Renal cortex interstitium (tissue), 11 donors: ENCODE measurements at regions not wholly inside any gene's neighbourhood (a gene's known extent, or its start where the extent isn't known, plus 50 kb on each side); places are given as distances from the start of the nearest gene placed in this dataset.
"Not testable (repeated sequence)": the region's sequence is repeated elsewhere in the genome, so short reads cannot be mapped to it uniquely, and the experiment has no call there.

Experiments
- DNase-seq, 11 donors: peaks; one replicate each; pipeline ENCODE4 v3.0.0-alpha.2; 2013; ENCODE audit warnings: low read depth in 9 of 11, low spot score in 4 of 11; ENCODE audit errors: extremely low read depth in 1 of 11

DNA sequence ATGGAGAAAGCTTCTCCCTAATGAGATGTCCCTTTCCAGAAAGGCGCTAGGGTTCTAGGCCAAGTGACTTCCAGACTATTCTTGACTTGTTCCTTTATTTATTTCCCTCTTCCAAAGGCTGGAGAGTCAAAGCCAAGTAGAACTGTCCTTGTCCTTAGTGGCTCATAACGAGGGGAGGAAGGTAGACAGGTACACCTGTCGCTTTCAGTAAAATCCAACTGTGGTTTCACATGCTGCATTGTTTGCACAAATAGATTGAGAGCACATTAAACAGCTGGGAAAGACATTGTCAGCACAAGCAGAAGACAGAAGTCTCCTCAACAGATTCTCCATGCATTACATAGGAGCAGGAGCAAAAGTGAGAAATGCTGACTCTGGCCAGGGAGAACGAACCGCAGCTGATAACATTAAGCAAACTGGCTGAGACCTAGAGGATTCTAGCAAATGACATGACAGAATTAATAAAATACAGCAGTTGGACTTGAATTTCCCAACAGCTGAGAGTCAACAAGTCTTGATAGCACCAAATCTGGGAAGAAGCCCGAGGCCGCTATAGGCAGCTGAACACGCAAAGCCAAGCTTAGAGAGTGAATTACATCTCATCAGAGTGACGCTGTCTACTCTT is 227.7 kb downstream of the TLE3 start:
- no peak for DNase-seq

DNA sequence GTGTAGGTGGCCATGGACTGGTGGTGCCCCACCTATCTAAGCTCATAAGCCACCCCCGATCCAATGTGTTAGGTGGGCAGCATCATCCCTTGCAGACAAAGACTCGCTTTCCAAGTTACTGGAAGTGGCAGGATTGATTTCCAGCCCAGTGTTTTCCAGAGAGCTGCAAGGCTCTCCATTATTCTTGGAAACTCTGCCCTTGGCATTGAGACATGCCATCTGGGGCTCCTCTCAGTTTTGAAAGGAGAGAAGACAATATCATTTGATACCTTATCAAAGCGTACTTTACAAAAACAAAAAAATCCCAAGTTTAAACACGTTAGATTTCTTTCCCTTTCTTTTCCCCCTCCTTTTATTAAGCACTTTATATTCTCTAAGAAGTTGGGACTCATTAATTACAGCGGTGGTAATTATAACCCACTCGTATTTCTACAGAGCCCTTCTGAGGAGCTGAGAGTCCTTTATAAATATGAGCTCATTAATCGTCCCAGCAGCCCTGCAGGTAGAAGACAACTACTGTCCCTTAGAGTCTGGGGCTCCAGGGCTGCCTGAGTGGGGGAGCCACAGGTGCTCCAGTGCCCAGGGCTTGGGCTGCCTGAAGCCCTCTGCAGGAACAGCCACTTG is 226.1 kb downstream of the TLE3 start:
- no peak for DNase-seq

DNA sequence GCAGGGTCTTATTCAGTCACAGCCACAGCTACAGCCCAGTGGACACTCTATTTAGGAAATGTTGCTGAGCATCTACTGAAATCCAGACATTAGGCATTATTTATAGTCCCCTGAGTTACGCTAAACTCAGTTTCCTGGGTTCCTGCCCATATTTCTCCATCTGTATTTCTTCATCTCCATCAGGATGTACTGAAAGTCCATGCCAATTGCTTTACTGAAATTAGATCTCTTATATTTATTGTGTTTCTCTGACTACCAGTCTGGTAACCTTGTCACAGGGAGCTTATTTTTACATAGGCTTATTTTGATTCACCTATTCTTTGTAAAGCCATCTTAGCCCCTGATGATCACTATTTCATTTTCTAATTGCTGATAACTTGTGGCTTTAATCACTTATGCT is 223.9 kb downstream of the TLE3 start:
- no peak for DNase-seq

DNA sequence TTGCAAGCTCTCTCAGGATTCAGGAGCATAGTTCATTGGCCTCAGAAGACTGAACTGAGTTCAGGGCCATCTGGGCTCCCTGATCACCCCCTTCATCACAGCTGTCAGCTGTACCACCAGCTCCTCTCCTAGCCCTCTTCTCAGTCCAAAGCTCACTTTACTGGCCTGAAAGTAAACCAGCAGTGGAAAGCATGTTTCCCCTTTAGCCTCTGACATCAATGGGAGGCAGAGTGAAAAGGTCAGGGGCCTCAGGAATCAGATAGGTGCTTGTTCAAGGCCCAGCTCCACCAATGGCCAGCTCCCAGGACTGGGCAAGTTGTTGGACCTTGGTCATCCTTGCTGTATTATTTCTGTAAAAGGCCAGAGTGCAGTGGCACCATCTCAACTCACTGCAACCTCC is 223.4 kb downstream of the TLE3 start:
- no peak for DNase-seq

DNA sequence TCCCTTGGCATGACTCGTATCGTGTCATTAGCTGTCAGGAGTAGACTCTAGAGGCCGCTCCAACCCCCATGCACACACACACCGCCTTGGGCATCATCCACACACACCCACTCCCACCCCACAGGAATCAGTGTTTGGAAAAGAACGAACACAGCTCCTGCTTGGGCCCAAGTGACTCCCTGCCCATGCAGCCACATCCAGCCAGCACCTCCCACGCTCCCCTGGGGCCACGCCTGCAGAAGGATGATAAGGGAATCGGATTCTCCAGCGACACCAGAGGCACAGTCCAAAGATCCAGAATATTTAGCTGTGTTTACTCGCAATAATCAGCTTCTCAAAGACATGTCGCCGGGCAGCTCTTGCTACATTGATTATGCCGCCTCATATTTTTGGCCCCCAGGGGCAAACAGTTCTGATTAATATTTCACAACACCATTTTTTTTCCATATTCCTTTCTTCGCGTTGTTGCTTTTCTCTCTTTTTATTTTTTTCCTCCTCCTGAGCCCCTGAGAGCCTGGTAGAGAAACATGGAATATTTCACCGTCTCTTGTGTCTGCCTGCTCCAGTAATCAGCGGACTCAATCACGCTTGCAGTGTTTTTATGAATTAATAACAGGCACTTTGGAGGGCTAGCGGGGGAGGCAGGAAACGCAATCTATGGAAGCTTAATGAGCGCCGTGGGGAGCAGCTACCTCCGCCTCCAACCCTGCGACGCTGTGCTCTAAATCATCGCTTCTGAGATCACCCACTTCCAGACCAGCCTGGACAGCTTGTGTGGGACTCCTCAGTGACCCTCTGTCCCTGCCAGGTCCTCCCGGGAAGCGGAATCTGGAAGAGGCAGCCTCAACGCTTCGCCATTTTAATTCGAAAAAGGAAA is 221.4 kb downstream of the TLE3 start:
- DNase-seq: no peak

DNA sequence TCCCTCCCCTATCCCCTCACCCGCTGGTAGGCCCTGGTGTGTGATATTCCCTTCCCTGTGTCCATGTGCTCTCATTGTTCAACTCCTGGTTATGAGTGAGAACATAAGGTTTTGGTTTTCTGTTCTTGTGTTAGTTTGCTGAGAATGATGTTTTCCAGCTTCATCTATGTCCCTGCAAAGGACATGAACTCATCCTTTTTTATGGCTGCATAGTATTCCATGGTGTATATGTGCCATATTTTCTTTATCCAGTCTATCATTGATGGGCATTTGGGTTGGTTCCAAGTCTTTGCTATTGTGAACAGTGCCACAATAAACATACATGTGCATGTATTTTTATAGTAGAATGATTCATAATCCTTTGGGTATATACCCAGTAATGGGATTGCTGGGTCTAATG is 217.8 kb downstream of the TLE3 start:
- not testable (repeated sequence) for DNase-seq

DNA sequence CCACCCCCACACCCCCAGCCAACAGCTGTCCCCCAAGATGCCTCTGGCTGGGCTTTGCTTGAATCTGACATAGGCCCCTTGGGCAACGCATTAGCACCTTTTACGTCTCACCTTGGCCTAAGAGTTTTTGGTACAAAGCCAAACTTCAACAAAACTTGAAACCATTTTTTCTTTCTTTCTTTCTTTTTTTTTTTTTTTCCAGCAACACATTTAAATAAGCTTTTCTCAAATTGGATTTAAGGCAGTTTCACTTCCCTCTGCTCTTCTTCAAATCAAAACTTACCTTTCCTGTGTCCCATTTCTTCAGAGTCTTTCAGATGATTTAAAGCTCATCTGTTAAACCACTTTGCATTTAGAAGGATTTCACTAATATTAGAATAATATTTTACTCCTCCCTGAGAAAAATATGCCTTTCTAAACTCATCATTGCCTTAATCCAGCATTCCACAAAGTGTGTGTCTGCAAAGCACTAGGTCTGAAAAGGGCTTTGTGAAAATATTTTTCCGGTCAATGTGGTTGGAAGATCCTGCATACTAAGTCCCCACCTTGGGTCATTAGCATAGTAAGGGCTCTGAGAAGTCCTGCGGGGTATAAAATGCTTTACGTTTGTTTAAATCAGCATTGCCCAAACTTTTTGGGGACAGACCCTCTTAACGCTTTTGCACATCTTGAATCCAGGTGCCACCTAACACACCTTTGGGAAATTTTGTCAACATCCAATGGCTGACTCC is 217.0 kb downstream of the TLE3 start:
- no peak for DNase-seq

DNA sequence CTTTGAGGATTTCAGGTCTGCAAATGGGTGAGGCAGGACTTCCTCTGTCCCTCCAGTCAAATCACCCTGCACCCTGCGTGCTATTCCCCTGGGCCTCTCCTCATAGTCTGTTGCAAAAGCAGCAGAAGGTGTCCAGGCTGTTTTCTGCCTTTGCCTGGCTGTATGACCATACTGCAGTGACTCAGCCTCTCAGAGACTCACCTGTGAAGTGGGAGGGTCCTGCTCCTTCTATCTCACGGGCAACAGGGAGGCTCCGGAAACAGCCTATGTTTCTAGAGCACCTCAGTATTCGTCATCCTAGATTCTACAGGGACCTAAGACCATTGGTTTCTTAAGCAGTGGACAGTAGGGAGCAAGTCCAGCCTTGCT is 216.4 kb downstream of the TLE3 start:
- DNase-seq: no peak

DNA sequence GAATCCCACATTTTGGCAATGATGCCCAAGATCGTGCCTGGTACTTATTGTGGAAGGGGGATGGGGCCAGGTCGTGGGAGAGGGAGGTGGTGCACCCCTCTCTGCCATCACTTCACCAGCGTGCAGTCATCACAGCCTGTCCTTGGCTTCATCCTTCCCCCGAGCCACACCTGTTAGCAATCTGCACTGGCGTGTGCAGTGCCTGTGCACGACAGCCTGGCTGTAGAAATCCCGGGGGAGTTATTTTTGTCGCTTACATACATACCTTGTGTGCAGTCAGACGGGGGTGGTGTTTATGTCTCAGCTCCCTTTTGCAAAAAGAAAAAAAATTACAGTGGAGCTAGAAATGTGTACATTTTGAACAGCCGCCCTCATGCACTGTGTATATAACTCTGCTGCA is 216.0 kb downstream of the TLE3 start:
- peak in 4 of 11 donors; percentile 34 to 65 (median 60) for DNase-seq

DNA sequence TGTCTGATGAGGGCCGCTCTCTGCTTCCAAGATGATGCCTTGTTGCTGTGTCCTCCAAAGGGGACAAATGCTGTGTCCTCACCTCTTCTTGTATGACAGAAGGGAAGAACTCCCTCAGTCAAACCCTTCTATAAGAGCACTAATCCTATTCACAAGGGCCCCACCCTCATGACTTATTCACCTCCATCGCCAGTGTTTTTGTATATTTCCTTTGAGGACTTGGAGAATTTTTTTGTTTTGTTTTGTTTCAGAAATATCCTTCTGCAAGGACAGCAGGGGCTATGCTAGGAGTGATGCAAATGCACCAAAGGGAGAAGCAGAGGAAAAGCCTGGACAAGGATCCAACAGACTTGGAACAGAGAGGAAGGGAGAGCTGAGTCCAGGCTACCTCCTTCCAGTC is 214.4 kb downstream of the TLE3 start:
- DNase-seq: no peak

DNA sequence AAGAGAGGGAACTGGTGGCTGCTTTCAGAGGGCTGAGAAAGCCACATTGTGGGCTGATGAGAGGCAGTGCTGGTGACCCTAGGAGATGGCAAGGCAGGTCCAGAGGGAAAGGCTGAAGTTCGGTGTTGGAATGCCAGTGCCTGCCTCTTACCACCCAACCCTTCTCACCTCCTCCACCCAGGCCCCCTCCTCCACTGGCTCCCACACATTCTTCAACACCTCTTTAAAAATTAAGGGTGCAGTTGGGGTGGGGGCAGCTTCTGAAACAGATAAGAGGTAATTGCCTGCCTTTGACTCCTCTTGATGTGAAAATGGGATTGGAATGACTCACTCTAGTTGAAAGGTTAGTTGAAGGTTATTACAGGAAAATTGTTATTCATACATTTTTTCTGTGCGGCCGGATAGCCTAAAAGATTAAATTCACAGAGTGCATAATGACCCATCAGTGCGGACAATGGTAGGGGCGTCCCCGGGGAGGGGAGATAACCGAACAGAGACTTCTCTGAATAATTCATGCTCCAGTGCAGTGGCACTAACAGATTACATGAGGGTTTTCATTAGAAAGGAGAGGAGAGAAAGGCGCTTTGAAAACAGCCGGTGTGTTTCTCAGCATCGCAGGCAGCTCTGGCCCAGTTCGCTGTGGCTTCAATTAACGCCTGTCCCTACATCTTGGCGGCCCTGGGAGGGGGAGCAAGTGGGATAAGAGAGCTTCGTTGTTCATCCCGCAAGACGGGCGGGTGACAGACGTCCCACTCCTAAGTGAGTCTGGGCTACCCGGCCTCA is 212.4 kb downstream of the TLE3 start:
- no peak for DNase-seq

DNA sequence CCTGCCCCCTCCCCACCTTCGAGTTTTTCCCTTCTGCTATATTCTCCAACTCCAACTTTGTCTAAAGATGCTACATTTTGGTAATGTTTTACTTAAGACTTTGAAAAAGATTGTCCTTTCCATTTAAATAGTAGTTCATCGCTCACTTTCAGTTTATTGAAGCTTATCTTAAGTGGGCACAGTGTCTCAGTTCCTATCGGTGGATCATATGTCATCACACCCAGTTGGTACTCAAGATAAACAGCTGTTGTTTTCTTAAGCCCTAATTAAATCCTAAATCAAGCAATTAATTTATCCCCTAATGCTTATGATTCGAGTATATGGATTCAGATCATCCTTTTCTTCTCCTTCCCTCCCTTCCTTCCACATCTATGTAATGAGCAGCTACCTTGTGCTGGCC is 210.7 kb downstream of the TLE3 start:
- DNase-seq: no peak

DNA sequence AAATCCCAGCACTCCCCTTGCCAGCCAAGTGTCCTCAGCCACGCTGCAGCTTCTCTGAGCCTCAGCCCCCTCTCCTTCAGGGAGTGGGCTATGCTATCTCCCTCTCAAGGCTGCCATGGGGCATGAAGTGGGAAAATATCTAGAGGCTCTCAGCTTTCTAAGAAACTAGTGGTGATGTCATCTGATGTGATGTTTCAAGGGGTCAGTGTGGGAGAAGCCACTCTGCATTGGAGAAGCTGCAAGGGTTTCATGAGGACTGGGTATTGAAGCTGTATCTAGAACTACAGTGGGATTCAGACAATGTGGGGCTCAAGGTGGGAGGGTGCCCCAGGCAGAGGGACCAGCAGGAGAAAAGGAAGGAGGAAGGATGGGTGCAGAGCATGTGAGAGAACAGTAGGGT is 210.2 kb downstream of the TLE3 start:
- DNase-seq: no peak

DNA sequence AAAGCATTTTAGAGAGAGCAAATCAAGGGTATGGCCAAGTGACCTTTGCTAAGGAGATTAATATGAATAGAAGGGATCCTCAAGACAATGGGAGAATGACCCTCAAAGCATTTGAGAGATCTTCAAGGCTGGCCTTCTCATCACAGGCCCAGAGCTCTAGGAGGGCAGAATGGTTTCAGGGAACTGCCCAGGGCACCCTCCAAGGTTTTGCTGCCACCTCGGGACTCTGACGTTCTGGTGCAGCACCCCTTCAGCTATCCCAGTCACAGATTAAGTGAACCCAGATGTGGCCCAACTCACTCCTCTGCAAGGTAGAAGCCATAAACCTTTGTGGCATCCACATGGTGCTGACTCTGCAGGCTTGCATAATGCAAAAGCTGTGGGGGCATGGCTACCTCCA is 209.3 kb downstream of the TLE3 start:
- DNase-seq: no peak

DNA sequence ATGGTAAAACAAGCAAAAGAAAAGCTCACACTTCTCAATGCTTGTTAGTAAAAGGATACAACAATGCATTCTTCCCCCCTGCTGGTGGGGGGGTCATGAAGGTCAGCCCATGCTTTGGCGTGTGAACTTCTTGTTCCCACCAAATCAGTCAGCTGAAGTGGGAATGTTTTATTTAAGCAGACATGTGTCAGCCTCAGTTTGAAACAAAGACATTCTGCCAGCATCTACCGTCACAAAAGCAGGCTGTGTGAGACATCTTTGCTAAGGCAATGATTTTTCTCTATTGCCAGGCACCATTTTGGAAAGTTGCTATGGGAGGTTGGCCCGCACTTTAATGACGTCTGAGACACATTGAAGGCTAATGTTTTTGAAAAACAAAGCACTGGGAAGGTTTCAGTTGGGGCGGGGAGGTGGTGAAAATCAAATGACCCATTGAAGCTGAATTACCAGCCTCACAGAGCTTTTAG is 206.6 kb downstream of the TLE3 start:
- no peak for DNase-seq

DNA sequence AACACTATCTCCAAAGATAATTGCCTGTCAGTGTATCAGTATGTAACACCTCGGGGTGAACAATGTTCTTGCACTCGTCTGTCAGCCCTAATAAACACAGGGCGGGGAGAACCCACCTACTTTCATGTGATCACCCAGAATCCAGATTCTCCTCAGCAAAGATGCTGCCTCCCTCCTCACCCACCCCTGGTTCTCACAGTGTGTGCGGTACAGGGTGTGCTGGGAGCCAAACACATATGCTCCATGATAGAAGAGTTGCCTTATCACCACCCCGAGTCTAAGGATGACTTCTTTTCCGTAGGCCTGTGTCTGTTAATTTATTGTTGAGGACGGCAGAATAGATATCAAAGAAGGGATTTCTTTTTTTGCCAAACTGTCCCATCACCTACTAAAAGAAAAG is 206.1 kb downstream of the TLE3 start:
- no peak for DNase-seq

DNA sequence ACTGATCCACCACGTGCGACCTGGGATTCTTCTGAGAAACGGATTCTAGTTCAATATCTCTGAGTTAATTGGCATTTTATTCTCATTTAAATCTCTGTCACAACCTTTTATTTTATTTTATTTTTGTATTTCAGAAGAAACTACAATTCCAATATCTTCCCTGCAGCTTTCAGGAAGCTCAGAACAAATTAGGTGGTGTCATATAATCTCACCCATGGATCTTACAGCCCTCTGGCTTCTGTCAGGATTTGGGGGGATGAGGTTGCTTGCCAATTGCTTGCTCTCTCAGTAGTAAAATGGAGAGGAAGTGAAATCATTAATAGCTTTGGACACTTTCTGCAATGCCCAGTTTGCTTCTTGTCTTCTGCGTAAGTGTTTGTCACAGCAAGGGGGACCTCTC is 205.4 kb downstream of the TLE3 start:
- DNase-seq: no peak

DNA sequence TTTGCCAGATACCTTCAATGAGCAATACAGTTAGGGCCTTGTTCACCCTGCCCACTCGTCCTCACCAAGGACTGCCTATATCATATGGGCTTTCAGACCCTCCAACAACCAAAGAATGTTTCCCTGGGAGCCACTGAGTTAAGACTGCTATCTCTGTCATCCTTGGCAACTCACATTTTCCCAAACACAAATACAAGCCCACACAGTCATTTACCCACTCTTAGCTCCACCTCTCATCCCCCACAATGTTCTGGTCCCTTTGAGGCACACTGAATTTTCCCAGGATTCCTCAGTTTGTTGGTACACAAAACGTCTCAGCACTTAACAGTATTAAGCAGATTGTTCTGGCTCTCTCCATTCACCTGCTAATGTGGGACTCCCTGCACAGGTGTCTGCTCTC is 204.6 kb downstream of the TLE3 start:
- DNase-seq: no peak

DNA sequence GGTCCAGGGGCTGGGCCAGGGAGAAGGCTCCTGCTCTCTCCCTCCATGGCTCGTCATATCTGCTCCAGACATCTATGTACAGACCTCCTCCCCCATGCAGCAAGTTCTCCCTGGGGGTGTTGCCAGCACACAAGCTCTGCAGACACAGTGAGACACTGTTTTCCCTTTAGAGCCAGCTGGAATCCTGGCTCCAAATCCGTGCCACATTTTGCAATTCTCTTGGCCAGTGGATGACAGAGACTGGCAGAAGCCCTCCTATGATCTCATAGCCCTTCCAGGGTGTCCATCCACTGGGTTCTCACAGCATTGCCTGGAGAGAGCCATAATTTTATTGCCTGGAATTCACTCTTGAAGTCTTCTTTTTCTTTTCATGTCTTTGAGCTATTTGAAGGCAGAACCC is 203.9 kb downstream of the TLE3 start:
- DNase-seq: no peak
